ENCODE measurements at regions not wholly inside any gene's neighbourhood (a gene's known extent, or its start where the extent isn't known, plus 50 kb on each side); places are given as distances from the start of the nearest gene placed in this dataset.
A peak's percentile ranks its signal among the peaks of the same experiment; 100 is the strongest.

DNA sequence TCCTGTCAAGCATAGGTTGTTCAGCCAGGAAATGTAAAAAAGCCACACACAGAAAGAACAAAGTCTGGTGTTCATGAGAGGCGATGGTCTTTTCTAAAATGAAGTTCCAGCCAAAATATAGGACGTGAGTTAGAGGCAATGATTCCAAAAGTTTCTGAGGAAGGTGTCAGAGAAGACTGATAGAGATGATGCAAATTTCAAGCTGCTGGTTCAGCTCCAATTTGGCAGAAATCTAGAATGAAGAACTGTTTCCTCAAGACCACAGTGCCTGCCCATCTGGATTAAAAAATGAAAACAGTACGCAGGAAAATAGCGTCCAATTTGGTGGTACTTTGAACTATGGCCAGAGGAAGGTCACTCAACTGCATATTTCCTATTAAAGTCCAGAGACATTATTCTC lies 672.9 kb downstream of the SQOR start:
- no peaks in the 10 kb centered on the region for H3K9me3 Mint-ChIP-seq

DNA sequence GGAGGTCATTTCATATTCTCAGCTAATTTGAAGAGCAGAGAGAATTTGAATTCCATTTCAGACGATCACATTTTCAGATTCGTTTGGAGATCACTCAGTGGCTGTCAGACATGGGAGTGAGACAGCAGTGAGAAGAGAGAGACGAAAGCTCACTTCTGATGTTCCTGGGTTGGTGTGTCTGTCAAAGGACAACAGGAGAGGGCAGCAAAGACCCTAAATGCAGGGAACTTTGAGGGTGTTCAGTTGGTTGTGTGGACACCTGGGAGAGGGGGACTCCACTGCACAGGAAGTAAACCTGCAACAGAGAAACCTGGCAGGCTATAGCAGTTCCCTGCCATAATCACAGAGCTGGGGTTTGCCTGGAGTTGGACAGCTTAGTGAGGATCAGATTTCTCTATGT lies 675.1 kb downstream of the SQOR start:
- Mint-ChIP-seq H3K9me3 (no peaks in the 10 kb centered on the region), H3K27ac (no peak overlapping the region), H3K36me3 (ENCODE audit: low read depth) (no peaks in the 10 kb centered on the region), H3K4me3 (no peak overlapping the region), H3K27me3 (ENCODE audit: low read depth, poor library complexity) (no peaks in the 10 kb centered on the region), H3K4me1 (peaks cover 10% of the 10 kb centered on the region)
- TF ChIP-seq CTCF (IDR thresholded peaks at IDR 0.05): peak; percentile 24
- DNase-seq: peak; percentile 9

More for the DNA sequence above, 672.9 kb downstream of the SQOR start:
- no peak for TF ChIP-seq CTCF (IDR thresholded peaks at IDR 0.05)
- no peaks in the 10 kb centered on the region for H3K27me3 Mint-ChIP-seq (ENCODE audit: low read depth, poor library complexity)
- no peak for DNase-seq
- H3K4me3 Mint-ChIP-seq: no peak overlapping the region
- peaks cover 7% of the 10 kb centered on the region for H3K4me1 Mint-ChIP-seq
- H3K27ac Mint-ChIP-seq: no peak overlapping the region
- no peaks in the 10 kb centered on the region for H3K36me3 Mint-ChIP-seq (ENCODE audit: low read depth)

GRCh38 chr15:46312133-46312740 lies 677.4 kb downstream of the SQOR start:
- TF ChIP-seq CTCF (IDR thresholded peaks at IDR 0.05): peak; percentile 93
- Mint-ChIP-seq H3K4me3 (no peak overlapping the region), H3K9me3 (no peaks in the 10 kb centered on the region), H3K27me3 (ENCODE audit: low read depth, poor library complexity) (no peaks in the 10 kb centered on the region), H3K27ac (no peak overlapping the region), H3K36me3 (ENCODE audit: low read depth) (no peaks in the 10 kb centered on the region), H3K4me1 (peaks cover 32% of the 10 kb centered on the region)
- peak; percentile 86 for DNase-seq

- peaks cover 48% of the 10 kb centered on the region for H3K4me1 Mint-ChIP-seq
- no peak overlapping the region for H3K27ac Mint-ChIP-seq
- H3K36me3 Mint-ChIP-seq (ENCODE audit: low read depth): no peaks in the 10 kb centered on the region
- no peak for TF ChIP-seq CTCF (IDR thresholded peaks at IDR 0.05)
- no peak for DNase-seq
- no peaks in the 10 kb centered on the region for H3K9me3 Mint-ChIP-seq
- H3K4me3 Mint-ChIP-seq: no peak overlapping the region
- H3K27me3 Mint-ChIP-seq (ENCODE audit: low read depth, poor library complexity): no peaks in the 10 kb centered on the region
Measured at GRCh38 chr15:46315434-46315833, 680.6 kb downstream of the SQOR start.

DNA sequence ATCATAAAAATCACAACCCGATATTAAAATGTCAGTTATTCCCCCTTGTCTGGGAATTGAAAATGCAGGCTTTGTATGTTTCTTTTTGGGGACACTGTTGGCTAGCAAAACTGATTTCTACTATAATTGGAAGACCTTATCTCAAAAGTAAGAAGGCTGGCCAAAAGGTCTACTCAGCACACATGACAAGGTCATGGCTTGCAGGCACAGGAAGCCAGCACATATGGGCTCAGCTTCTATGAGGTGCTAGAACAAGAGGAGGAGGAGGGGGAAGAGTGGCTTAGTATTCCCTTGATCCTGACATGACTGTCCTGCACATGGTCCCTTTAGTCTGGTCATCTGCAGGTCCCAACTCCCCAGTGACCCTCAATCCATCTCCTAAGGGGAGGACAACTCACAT lies 681.2 kb downstream of the SQOR start:
- H3K4me3 Mint-ChIP-seq: no peak overlapping the region
- H3K36me3 Mint-ChIP-seq (ENCODE audit: low read depth): no peaks in the 10 kb centered on the region
- DNase-seq: no peak
- no peaks in the 10 kb centered on the region for H3K27me3 Mint-ChIP-seq (ENCODE audit: low read depth, poor library complexity)
- no peak overlapping the region for H3K27ac Mint-ChIP-seq
- H3K9me3 Mint-ChIP-seq: no peaks in the 10 kb centered on the region
- peaks cover 54% of the 10 kb centered on the region for H3K4me1 Mint-ChIP-seq
- no peak for TF ChIP-seq CTCF (IDR thresholded peaks at IDR 0.05)

- no peaks in the 10 kb centered on the region for H3K9me3 Mint-ChIP-seq
- no peaks in the 10 kb centered on the region for H3K36me3 Mint-ChIP-seq (ENCODE audit: low read depth)
- no peak overlapping the region for H3K4me3 Mint-ChIP-seq
- H3K4me1 Mint-ChIP-seq: peaks cover 62% of the 10 kb centered on the region
- TF ChIP-seq CTCF (IDR thresholded peaks at IDR 0.05): no peak
- DNase-seq: no peak
- no peak overlapping the region for H3K27ac Mint-ChIP-seq
- no peaks in the 10 kb centered on the region for H3K27me3 Mint-ChIP-seq (ENCODE audit: low read depth, poor library complexity)
Measured at GRCh38 chr15:46317029-46317428, 682.2 kb downstream of the SQOR start.

All from nephron progenitor cell (in vitro differentiated cells).